ENCODE measurements at regions not wholly inside any gene's neighbourhood (a gene's known extent, or its start where the extent isn't known, plus 50 kb on each side); places are given as distances from the start of the nearest gene placed in this dataset.

DNA sequence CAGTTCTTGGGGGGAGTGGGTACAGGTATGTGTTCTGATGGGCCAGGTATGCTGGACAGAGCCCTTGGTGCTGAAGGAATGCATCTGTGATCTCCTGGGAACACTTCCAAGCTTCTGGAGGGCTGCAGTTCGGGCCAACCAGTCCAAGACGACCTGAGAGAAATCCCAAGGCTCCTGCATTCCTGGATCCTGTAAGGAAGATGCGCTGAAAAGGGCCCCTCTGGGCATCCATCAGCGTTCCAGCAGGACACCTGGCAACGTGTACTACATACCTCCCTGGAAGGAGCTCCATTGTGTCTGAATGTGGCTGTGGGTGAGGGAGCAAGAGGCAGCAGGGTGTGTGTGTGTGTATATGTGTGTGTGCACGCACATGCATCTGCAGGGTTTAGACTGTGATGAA, 144.7 kb downstream of the FAM43A start:
- TF ChIP-seq, protein P1, sequence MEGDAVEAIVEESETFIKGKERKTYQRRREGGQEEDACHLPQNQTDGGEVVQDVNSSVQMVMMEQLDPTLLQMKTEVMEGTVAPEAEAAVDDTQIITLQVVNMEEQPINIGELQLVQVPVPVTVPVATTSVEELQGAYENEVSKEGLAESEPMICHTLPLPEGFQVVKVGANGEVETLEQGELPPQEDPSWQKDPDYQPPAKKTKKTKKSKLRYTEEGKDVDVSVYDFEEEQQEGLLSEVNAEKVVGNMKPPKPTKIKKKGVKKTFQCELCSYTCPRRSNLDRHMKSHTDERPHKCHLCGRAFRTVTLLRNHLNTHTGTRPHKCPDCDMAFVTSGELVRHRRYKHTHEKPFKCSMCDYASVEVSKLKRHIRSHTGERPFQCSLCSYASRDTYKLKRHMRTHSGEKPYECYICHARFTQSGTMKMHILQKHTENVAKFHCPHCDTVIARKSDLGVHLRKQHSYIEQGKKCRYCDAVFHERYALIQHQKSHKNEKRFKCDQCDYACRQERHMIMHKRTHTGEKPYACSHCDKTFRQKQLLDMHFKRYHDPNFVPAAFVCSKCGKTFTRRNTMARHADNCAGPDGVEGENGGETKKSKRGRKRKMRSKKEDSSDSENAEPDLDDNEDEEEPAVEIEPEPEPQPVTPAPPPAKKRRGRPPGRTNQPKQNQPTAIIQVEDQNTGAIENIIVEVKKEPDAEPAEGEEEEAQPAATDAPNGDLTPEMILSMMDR (IDR thresholded peaks at IDR 0.05), result no peak
- TF ChIP-seq POLR2A (IDR thresholded peaks at IDR 0.05), result no peak

Measured in thyroid gland (tissue), 4 donors.